Activated T-helper 1 cell treated with anti-CD3 and anti-CD28 coated beads, Interleukin-12 subunit alpha, Interleukin-12 subunit beta, Interleukin-2, Interleukin-4 antibody, amounts not matched to agents 30 ng/mL and 10 ng/mL and 1 ng/mL, durations not matched to agents 14 hours and 24 hours and 36 hours (primary cell): ENCODE measurements at regions not wholly inside any gene's neighbourhood (a gene's known extent, or its start where the extent isn't known, plus 50 kb on each side); places are given as distances from the start of the nearest gene placed in this dataset.

ENCODE experiments used
- DNase-seq: peaks from one replicate; pipeline ENCODE4 v3.0.0; 2021; ENCODE audit warnings: low spot score
- H3K27ac Mint-ChIP-seq: one replicate; pipeline ENCODE4 v1.8.0; 2021; ENCODE audit warnings: mild to moderate bottlenecking, mixed read lengths
- H3K27me3 Mint-ChIP-seq: one replicate; pipeline ENCODE4 v1.8.0; 2022; ENCODE audit warnings: mild to moderate bottlenecking, moderate library complexity, mixed read lengths; ENCODE audit not compliant: insufficient read depth
- H3K36me3 Mint-ChIP-seq: one replicate; pipeline ENCODE4 v1.8.0; 2021; ENCODE audit warnings: low read depth, mixed read lengths
- H3K4me1 Mint-ChIP-seq: one replicate; pipeline ENCODE4 v1.8.0; 2021; ENCODE audit warnings: low read depth, mixed read lengths
- H3K4me3 Mint-ChIP-seq: one replicate; pipeline ENCODE4 v1.8.0; 2021; ENCODE audit warnings: mild to moderate bottlenecking, moderate library complexity, mixed read lengths
- H3K9me3 Mint-ChIP-seq: one replicate; pipeline ENCODE4 v1.8.0; 2021; ENCODE audit warnings: mixed read lengths
- intact Hi-C: fragments of 100-400 bp; cut with micrococcal nuclease; formaldehyde crosslinking; loops from one replicate; pipeline ENCODE4 v1.15.1; 2024

DNA sequence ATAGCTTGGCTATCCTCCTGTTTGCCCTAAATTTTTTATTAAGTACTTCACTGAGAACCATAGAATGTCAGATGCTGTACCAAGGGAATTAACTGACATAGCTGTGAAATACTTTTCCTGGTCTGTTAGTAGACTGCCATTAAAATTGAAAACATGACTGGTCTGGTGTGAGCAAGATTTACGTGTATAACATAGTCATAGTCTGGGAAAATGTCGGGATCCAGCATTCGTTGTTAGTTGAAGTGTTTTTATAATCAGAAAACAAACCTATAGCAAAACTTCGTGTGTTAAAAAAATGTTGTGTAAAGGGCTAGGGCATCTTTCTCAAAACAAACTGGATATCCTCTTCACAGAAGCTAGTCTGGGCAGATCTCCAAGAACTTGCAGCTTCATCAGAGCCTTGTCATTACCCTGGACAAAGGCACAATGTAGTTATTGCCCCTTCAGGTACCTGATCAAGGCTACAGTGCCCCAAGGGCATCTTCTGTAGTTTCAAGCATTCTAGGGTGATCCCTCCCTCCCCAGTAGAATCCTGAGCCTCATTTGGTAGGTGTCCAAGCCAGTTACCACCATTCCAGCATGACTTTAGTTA, 454.2 kb upstream of the SGCD start:
- no peak for DNase-seq
- Mint-ChIP-seq H3K9me3 (no peaks in the 10 kb centered on the region), H3K27me3 (no peaks in the 10 kb centered on the region), H3K4me1 (no peaks in the 10 kb centered on the region), H3K4me3 (no peak overlapping the region), H3K27ac (no peak overlapping the region), H3K36me3 (no peaks in the 10 kb centered on the region)
- intact Hi-C loops, result no loop called here

DNA sequence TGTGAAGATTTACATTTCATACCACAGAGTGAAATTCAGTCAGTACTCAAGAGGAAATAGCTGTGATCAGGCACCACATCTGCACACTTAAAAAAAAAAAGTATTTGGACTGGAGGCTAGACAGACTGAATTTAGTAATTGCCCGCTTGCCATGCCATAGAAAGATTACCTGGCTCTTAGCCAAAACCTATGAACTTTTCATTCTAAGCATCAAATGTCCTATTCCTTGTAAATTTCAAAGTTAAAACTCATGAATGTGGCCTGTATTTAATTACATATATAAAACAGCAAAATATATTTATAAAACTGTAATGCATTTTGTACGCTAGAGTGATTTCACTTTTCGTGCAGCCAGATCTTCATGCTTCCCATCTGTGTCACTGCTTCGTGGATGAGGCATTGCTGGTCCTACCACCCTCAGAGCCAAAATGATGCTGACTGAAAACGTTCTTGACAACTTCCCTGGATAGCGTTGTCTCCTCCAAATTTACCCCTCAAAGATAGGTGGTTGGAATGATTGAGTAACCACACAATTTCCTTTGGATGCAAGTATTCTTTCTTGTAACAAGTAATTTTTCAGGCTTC, 447.9 kb upstream of the SGCD start:
- intact Hi-C loops, result no loop called here
- H3K9me3 Mint-ChIP-seq, result no peaks in the 10 kb centered on the region
- H3K27ac Mint-ChIP-seq, result no peak overlapping the region
- no peak for DNase-seq
- H3K36me3 Mint-ChIP-seq, result no peaks in the 10 kb centered on the region
- H3K4me3 Mint-ChIP-seq, result no peak overlapping the region
- no peaks in the 10 kb centered on the region for H3K27me3 Mint-ChIP-seq
- H3K4me1 Mint-ChIP-seq, result no peaks in the 10 kb centered on the region

DNA sequence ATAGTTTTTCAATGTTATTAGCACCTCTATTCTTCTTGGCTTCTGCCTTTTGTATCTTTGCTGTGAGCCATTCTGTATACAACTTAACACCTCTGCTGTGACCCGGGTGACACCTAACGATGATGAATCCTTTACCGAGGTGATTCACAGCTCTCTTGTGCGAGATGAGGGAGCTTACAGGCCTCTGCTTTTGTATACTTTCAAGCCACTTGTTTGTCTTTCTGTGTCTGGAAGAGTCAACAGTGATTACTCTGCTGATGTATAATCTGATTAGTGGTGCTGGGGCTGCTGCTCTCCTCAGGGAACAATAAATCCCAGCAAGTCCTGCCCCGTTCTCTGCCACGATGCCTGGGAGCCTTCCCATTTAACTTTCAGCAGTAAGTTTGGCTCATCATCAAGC, 442.9 kb upstream of the SGCD start:
- Mint-ChIP-seq H3K27me3 (no peaks in the 10 kb centered on the region), H3K9me3 (no peaks in the 10 kb centered on the region), H3K4me3 (no peak overlapping the region), H3K4me1 (no peaks in the 10 kb centered on the region), H3K27ac (no peak overlapping the region), H3K36me3 (no peaks in the 10 kb centered on the region)
- DNase-seq, result no peak
- intact Hi-C loops, result no loop called here

GRCh38 chr5:155885199-155885598, 441.8 kb upstream of the SGCD start:
- Mint-ChIP-seq H3K4me3 (no peak overlapping the region), H3K27me3 (no peaks in the 10 kb centered on the region), H3K9me3 (no peaks in the 10 kb centered on the region), H3K36me3 (no peaks in the 10 kb centered on the region), H3K4me1 (no peaks in the 10 kb centered on the region), H3K27ac (no peak overlapping the region)
- DNase-seq, result no peak
- intact Hi-C loops, result no loop called here

DNA sequence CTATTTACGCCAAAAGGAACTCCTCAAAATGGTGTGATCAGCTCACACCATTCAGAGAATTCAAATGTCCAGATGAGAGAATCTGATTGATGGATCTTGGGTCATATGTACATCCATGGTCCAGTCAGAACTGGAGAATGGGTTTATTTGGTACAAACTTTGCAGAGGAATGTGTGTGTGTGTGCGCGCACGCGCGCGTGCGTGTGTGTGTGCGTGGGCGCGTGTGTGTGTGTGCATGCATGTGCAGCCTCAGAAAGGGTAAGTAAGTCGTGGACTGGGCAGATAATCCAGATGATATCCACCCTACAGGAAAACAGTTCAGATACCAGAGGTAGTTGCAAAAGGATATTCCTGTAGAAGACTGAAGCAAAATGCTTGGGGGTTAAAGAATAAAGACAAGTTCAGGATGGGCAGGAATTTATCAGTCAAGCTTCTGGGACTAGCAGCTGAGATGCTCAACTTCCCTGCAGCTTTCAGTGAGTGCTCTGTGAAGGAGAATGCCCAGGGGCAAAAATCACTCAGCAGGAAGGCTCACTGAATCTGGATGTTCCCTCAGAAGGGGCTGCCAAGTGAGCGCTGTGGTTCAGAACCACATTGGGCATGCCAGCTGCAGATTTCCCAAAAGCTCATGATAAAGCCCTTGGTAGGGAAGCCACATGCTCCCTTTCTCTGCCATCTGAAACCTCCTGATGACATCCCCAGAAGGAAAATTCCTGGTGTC, 440.5 kb upstream of the SGCD start:
- intact Hi-C loops, result no loop called here
- H3K36me3 Mint-ChIP-seq, result no peaks in the 10 kb centered on the region
- no peak overlapping the region for H3K4me3 Mint-ChIP-seq
- no peak overlapping the region for H3K27ac Mint-ChIP-seq
- DNase-seq, result no peak
- no peaks in the 10 kb centered on the region for H3K9me3 Mint-ChIP-seq
- no peaks in the 10 kb centered on the region for H3K4me1 Mint-ChIP-seq
- H3K27me3 Mint-ChIP-seq, result no peaks in the 10 kb centered on the region

DNA sequence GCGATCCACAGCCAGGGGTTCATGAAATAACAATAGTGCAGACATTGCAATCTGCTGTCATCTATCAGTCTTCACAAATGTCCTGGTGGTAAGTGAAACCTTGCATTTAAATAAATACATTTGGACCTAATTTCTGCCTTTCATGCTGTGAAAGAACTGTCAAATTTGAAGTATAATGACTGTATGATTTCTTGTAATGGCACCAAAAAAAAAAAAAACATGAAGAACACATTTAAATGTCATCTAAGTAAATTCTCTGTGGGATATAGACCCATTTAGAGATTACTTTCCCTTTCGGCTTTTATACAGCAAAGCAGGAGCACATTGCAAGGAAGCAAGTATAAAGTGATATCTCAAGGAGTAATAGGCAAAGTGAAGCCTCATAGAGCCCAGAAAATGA, 431.5 kb upstream of the SGCD start:
- no peak overlapping the region for H3K27ac Mint-ChIP-seq
- H3K4me3 Mint-ChIP-seq, result no peak overlapping the region
- no peaks in the 10 kb centered on the region for H3K36me3 Mint-ChIP-seq
- intact Hi-C loops, result no loop called here
- H3K9me3 Mint-ChIP-seq, result no peaks in the 10 kb centered on the region
- no peak for DNase-seq
- H3K4me1 Mint-ChIP-seq, result no peaks in the 10 kb centered on the region
- H3K27me3 Mint-ChIP-seq, result no peaks in the 10 kb centered on the region

DNA sequence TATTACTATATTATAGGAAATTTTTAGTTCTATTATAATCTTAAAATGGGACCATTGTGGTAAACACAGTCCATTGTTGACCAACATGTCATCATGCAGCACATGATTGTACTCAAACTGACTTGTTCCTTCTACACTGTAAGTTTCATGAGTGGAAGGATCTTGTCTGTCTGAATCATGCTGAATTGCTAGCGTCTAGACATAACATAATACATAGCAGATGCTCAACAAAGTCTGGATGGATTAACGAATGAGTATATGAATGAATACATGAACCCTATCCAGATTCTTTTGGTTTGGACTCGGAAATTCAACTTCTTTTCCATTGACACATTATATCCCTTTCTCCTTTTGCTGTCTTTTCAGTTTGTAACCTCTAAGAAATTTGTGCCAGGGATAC, 429.2 kb upstream of the SGCD start:
- intact Hi-C loops, result no loop called here
- no peaks in the 10 kb centered on the region for H3K27me3 Mint-ChIP-seq
- no peaks in the 10 kb centered on the region for H3K9me3 Mint-ChIP-seq
- no peaks in the 10 kb centered on the region for H3K36me3 Mint-ChIP-seq
- no peak for DNase-seq
- no peak overlapping the region for H3K4me3 Mint-ChIP-seq
- no peaks in the 10 kb centered on the region for H3K4me1 Mint-ChIP-seq
- H3K27ac Mint-ChIP-seq, result no peak overlapping the region

DNA sequence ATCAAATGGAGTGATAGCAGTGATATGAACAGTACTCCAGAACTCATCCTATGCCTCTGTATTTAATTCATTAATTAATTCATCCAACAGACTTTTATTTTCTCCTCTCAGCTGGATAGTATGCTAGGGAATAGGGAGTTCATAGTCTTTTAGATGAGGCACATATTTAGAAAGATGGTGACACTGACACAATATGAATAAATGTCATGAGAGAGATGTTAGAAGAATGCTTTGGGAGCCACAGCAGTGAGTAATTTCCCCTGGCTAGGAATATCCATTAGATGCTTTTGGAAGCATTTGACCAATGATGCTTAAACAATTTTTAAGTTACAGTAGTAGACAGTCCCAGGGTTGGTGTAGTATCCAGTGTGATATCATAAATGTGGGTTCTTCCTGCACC, 428.7 kb upstream of the SGCD start:
- Mint-ChIP-seq H3K36me3 (no peaks in the 10 kb centered on the region), H3K4me3 (no peak overlapping the region), H3K27ac (no peak overlapping the region), H3K4me1 (no peaks in the 10 kb centered on the region), H3K9me3 (no peaks in the 10 kb centered on the region), H3K27me3 (no peaks in the 10 kb centered on the region)
- intact Hi-C loops, result no loop called here
- DNase-seq, result no peak

DNA sequence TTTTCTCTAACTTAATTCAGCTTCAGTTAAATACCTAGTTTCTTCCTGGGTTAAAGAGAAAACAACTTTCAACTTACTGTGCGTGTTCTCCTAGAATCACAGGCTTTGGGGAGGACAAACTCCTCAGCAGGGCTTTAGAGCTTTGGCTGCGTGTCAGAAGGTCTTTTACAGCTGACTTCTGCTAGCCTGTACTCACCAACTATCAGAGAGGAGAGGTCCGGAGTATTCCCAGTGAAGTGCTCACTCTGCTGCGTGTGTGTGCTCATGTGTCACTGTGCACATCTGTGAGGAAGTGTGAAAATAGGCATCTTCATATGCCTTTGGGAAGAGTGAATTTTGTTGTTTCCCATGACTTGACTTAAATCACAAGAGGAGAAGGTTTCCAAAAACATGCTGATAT, 423.2 kb upstream of the SGCD start:
- no peak overlapping the region for H3K4me3 Mint-ChIP-seq
- no peaks in the 10 kb centered on the region for H3K9me3 Mint-ChIP-seq
- intact Hi-C loops, result no loop called here
- no peak for DNase-seq
- H3K27ac Mint-ChIP-seq, result no peak overlapping the region
- H3K4me1 Mint-ChIP-seq, result no peaks in the 10 kb centered on the region
- no peaks in the 10 kb centered on the region for H3K27me3 Mint-ChIP-seq
- H3K36me3 Mint-ChIP-seq, result no peaks in the 10 kb centered on the region

GRCh38 chr5:155905364-155905763, 421.6 kb upstream of the SGCD start:
- Mint-ChIP-seq H3K27me3 (no peaks in the 10 kb centered on the region), H3K36me3 (no peaks in the 10 kb centered on the region), H3K4me1 (no peaks in the 10 kb centered on the region), H3K27ac (no peak overlapping the region), H3K4me3 (no peak overlapping the region), H3K9me3 (no peaks in the 10 kb centered on the region)
- DNase-seq, result no peak
- intact Hi-C loops, result no loop called here

DNA sequence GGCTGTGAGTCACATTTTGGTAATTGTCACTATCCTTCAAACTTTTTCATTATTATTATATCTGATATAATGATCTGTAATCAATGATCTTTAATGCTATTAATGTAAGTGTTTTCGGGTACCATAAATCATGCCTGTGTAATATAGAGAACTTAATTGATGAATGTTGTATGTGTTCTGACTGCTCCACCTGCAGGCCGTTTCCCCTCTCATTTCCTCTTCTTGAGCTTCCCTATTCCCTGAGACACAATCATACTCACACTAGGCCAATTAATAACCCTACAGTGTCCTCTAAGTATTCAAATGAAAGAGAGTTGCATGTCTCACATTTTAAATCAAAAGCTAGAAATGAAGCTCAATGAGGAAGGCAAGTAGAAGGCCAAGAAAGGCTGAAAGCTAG, 420.9 kb upstream of the SGCD start:
- no peaks in the 10 kb centered on the region for H3K27me3 Mint-ChIP-seq
- no peak overlapping the region for H3K27ac Mint-ChIP-seq
- intact Hi-C loops, result no loop called here
- no peak overlapping the region for H3K4me3 Mint-ChIP-seq
- no peaks in the 10 kb centered on the region for H3K4me1 Mint-ChIP-seq
- no peak for DNase-seq
- no peaks in the 10 kb centered on the region for H3K9me3 Mint-ChIP-seq
- no peaks in the 10 kb centered on the region for H3K36me3 Mint-ChIP-seq

- no peak overlapping the region for H3K27ac Mint-ChIP-seq
- no peaks in the 10 kb centered on the region for H3K9me3 Mint-ChIP-seq
- DNase-seq, result no peak
- no peaks in the 10 kb centered on the region for H3K4me1 Mint-ChIP-seq
- H3K27me3 Mint-ChIP-seq, result no peaks in the 10 kb centered on the region
- no peaks in the 10 kb centered on the region for H3K36me3 Mint-ChIP-seq
- H3K4me3 Mint-ChIP-seq, result no peak overlapping the region
- intact Hi-C loops, result no loop called here
Measured at GRCh38 chr5:155908543-155908942, 418.4 kb upstream of the SGCD start.

DNA sequence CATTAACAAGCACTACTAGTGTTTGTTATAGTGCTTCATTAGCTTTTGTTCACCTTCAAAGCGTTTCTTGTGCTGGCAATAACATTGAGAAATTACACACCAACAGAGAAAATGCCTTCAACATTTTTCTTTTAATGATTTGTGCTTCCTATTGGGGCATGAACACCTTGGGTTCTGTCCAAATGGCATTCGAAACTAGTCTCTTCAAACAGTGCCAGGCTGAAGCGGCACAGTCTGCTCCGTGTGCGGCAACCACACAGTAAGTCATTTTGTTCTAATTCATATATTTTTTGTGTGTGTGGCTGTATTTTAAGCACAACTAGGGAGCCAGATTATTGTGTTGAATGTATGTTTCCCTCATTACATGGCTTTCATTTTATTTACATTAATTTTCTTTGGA, 414.7 kb upstream of the SGCD start:
- Mint-ChIP-seq H3K9me3 (no peaks in the 10 kb centered on the region), H3K27ac (no peak overlapping the region), H3K36me3 (no peaks in the 10 kb centered on the region), H3K4me3 (no peak overlapping the region), H3K27me3 (no peaks in the 10 kb centered on the region), H3K4me1 (no peaks in the 10 kb centered on the region)
- intact Hi-C loops, result no loop called here
- DNase-seq, result no peak

DNA sequence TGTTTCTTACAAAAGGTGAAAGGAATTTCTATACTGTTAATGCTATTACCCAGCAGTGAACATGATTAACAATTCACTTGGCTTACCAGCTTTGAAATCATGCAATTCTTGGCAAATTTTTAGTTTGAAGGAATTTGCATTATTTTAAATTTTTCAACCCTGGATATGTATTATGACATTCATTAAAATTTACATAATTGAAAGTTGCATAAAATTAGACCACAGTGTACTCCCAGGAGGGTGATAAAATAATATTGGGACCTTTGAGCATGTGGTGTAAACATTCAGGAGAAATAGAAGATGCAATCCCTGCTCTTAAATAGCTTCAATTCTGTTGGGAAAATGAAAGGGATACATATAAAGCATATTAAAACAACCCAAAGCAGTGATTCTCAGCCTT, 412.2 kb upstream of the SGCD start:
- no peak for DNase-seq
- Mint-ChIP-seq H3K27ac (no peak overlapping the region), H3K4me1 (no peaks in the 10 kb centered on the region), H3K27me3 (no peaks in the 10 kb centered on the region), H3K9me3 (no peaks in the 10 kb centered on the region), H3K4me3 (no peak overlapping the region), H3K36me3 (no peaks in the 10 kb centered on the region)
- intact Hi-C loops, result no loop called here
